GM19372 (cell line): ENCODE measurements at regions not wholly inside any gene's neighbourhood (a gene's known extent, or its start where the extent isn't known, plus 50 kb on each side); places are given as distances from the start of the nearest gene placed in this dataset.

ENCODE experiments used
- ATAC-seq: cut with Tn5 transposase; IDR thresholded peaks from one replicate; pipeline ENCODE4 v1.9.1; 2021; ENCODE audit warnings: mild to moderate bottlenecking, low read depth, moderate library complexity; ENCODE audit not compliant: unreplicated experiment

GRCh38 chr1:80448081-80448480 is 1352.7 kb upstream of the ADGRL2 start:
- ATAC-seq: no peak

GRCh38 chr1:80447526-80447925 is 1353.2 kb upstream of the ADGRL2 start:
- ATAC-seq: no peak

GRCh38 chr1:80445033-80445432 is 1355.7 kb upstream of the ADGRL2 start:
- no peak for ATAC-seq

GRCh38 chr1:80444171-80444570 is 1356.6 kb upstream of the ADGRL2 start:
- no peak for ATAC-seq

GRCh38 chr1:80441664-80442063 is 1359.1 kb upstream of the ADGRL2 start:
- ATAC-seq: no peak

- no peak for ATAC-seq
These were observed 1363.9 kb upstream of the ADGRL2 start for GRCh38 chr1:80436851-80437250.

- no peak for ATAC-seq
These were observed 1372.9 kb upstream of the ADGRL2 start for GRCh38 chr1:80427881-80428280.

GRCh38 chr1:80424249-80424648 is 1376.5 kb upstream of the ADGRL2 start:
- no peak for ATAC-seq

GRCh38 chr1:80418134-80418533 is 1382.6 kb upstream of the ADGRL2 start:
- ATAC-seq: no peak

GRCh38 chr1:80417671-80418070 is 1383.1 kb upstream of the ADGRL2 start:
- no peak for ATAC-seq

GRCh38 chr1:80413969-80414368 is 1386.8 kb upstream of the ADGRL2 start:
- no peak for ATAC-seq

GRCh38 chr1:80410233-80410632 is 1390.5 kb upstream of the ADGRL2 start:
- no peak for ATAC-seq

- no peak for ATAC-seq
These were observed 1397.0 kb upstream of the ADGRL4 start for GRCh38 chr1:80403471-80403893.

GRCh38 chr1:80402625-80403024 is 1396.1 kb upstream of the ADGRL4 start:
- no peak for ATAC-seq

GRCh38 chr1:80401757-80402156 is 1395.2 kb upstream of the ADGRL4 start:
- no peak for ATAC-seq

GRCh38 chr1:80392529-80392928 is 1386.0 kb upstream of the ADGRL4 start:
- ATAC-seq: no peak

- no peak for ATAC-seq
These were observed 1379.1 kb upstream of the ADGRL4 start for GRCh38 chr1:80385650-80386049.

- ATAC-seq: no peak
These were observed 1378.4 kb upstream of the ADGRL4 start for GRCh38 chr1:80384959-80385358.

- ATAC-seq: no peak
These were observed 1377.7 kb upstream of the ADGRL4 start for GRCh38 chr1:80384083-80384830.

- ATAC-seq: no peak
These were observed 1369.1 kb upstream of the ADGRL4 start for GRCh38 chr1:80375662-80376061.

GRCh38 chr1:80375109-80375508 is 1368.6 kb upstream of the ADGRL4 start:
- ATAC-seq: no peak

- ATAC-seq: no peak
These were observed 1363.2 kb upstream of the ADGRL4 start for GRCh38 chr1:80369780-80370179.

GRCh38 chr1:80367058-80367457 is 1360.5 kb upstream of the ADGRL4 start:
- ATAC-seq: no peak
